SU-DHL-6 (cell line): ENCODE measurements at regions not wholly inside any gene's neighbourhood (a gene's known extent, or its start where the extent isn't known, plus 50 kb on each side); places are given as distances from the start of the nearest gene placed in this dataset.

Experiments used
- EZH2phosphoT487 ChIP-seq: fragments of 200-600 bp; sonication (generic), shearing (Covaris generic); conservative IDR thresholded peaks from 2 replicates; pipeline ENCODE4 v1.6.1; 2018; ENCODE audit warnings: mild to moderate bottlenecking, antibody characterized with exemption, low read length, moderate library complexity, mixed read lengths
- TF ChIP-seq, protein P1 (sequence below): fragments of 200-600 bp; sonication (generic); IDR thresholded peaks from one replicate; pipeline ENCODE4 v1.5.1; 2017; ENCODE audit warnings: antibody characterized with exemption, mild to moderate bottlenecking, low read length, moderate library complexity; ENCODE audit not compliant: insufficient read depth, poor library complexity, severe bottlenecking

DNA sequence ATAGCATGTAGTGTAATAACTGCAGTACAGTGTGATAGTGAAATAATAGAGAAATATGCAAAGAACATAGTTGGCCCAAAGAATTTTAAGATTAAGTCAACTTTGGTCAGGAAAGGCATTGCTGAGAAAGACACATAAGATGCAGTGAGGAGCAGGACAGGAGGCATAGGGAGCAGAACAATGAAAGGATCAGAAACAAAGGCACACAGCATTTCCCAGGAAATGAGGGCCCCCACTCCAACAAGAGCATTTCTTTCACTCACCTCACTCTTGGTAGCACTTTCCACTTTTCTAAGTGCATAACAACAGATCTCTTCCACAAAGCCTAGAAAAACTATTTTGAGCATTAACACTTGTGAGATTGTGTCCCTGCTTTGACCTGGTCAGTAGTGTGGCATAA is 238.4 kb upstream of the FAT3 start:
- TF ChIP-seq, protein P1, sequence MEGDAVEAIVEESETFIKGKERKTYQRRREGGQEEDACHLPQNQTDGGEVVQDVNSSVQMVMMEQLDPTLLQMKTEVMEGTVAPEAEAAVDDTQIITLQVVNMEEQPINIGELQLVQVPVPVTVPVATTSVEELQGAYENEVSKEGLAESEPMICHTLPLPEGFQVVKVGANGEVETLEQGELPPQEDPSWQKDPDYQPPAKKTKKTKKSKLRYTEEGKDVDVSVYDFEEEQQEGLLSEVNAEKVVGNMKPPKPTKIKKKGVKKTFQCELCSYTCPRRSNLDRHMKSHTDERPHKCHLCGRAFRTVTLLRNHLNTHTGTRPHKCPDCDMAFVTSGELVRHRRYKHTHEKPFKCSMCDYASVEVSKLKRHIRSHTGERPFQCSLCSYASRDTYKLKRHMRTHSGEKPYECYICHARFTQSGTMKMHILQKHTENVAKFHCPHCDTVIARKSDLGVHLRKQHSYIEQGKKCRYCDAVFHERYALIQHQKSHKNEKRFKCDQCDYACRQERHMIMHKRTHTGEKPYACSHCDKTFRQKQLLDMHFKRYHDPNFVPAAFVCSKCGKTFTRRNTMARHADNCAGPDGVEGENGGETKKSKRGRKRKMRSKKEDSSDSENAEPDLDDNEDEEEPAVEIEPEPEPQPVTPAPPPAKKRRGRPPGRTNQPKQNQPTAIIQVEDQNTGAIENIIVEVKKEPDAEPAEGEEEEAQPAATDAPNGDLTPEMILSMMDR: no peak
- TF ChIP-seq EZH2phosphoT487: no peak
